ENCODE measurements at regions not wholly inside any gene's neighbourhood (a gene's known extent, or its start where the extent isn't known, plus 50 kb on each side); places are given as distances from the start of the nearest gene placed in this dataset.

DNA sequence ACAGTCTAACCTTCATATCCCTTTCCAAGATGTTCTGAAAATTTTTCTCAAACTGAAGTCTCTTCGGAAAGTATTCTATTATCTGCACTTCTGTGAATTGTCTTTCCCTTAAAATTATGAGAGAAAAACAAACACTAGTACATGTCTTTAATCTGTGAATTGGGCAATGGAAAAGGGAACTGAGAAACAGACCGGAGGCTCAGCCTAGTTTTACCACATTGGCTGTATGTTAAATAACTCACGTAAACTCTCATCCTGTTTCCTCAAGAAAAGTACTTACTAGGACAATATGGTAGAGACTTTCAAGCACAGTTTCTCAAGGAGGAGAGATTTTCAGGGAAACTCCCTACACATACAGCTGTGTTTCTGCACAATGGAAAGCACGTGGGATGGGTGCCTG lies 982.2 kb upstream of the SEMA6D start:
- H3K27ac ChIP-seq (ENCODE audit: low read depth, low read length) = no peak overlapping the region
- no peak overlapping the region for H3K9ac ChIP-seq (ENCODE audit: low read depth, low read length)
- H3K4me1 ChIP-seq (ENCODE audit: control insufficient read depth, insufficient read depth, low read length) = peaks cover 5% of the 10 kb centered on the region; the same call in 1 of the 2 replicates
- no peaks in the 10 kb centered on the region for H3K36me3 ChIP-seq (ENCODE audit: control insufficient read depth, insufficient read depth, low read length)
- no peaks in the 10 kb centered on the region for H3K9me3 ChIP-seq (ENCODE audit: control insufficient read depth, insufficient read depth, low read length)
- H3K27me3 ChIP-seq (ENCODE audit: control insufficient read depth, insufficient read depth, low read length) = no peaks in the 10 kb centered on the region
- no peak overlapping the region for H3K4me3 ChIP-seq (ENCODE audit: low read depth, low read length)

- Histone ChIP-seq H3K4me3 (ENCODE audit: low read depth, low read length) (no peak overlapping the region), H3K9ac (ENCODE audit: low read depth, low read length) (no peak overlapping the region), H3K27ac (ENCODE audit: low read depth, low read length) (no peak overlapping the region), H3K36me3 (ENCODE audit: control insufficient read depth, insufficient read depth, low read length) (no peaks in the 10 kb centered on the region), H3K4me1 (ENCODE audit: control insufficient read depth, insufficient read depth, low read length) (no peaks in the 10 kb centered on the region), H3K9me3 (ENCODE audit: control insufficient read depth, insufficient read depth, low read length) (peaks cover 10% of the 10 kb centered on the region; the same call in 1 of the 2 replicates), H3K27me3 (ENCODE audit: control insufficient read depth, insufficient read depth, low read length) (no peaks in the 10 kb centered on the region)
Observed at GRCh38 chr15:46751303-46751702, 966.0 kb upstream of the SEMA6D start.

GRCh38 chr15:46753946-46754345 lies 963.4 kb upstream of the SEMA6D start:
- H3K9me3 ChIP-seq (ENCODE audit: control insufficient read depth, insufficient read depth, low read length) = peaks cover 10% of the 10 kb centered on the region; the same call in 1 of the 2 replicates
- no peaks in the 10 kb centered on the region for H3K27me3 ChIP-seq (ENCODE audit: control insufficient read depth, insufficient read depth, low read length)
- H3K9ac ChIP-seq (ENCODE audit: low read depth, low read length) = no peak overlapping the region
- H3K27ac ChIP-seq (ENCODE audit: low read depth, low read length) = no peak overlapping the region
- H3K4me1 ChIP-seq (ENCODE audit: control insufficient read depth, insufficient read depth, low read length) = no peaks in the 10 kb centered on the region
- no peak overlapping the region for H3K4me3 ChIP-seq (ENCODE audit: low read depth, low read length)
- no peaks in the 10 kb centered on the region for H3K36me3 ChIP-seq (ENCODE audit: control insufficient read depth, insufficient read depth, low read length)

- Histone ChIP-seq H3K27ac (ENCODE audit: low read depth, low read length) (no peak overlapping the region), H3K4me3 (ENCODE audit: low read depth, low read length) (no peak overlapping the region), H3K36me3 (ENCODE audit: control insufficient read depth, insufficient read depth, low read length) (no peaks in the 10 kb centered on the region), H3K4me1 (ENCODE audit: control insufficient read depth, insufficient read depth, low read length) (no peaks in the 10 kb centered on the region), H3K27me3 (ENCODE audit: control insufficient read depth, insufficient read depth, low read length) (no peaks in the 10 kb centered on the region), H3K9me3 (ENCODE audit: control insufficient read depth, insufficient read depth, low read length) (peaks cover 13% of the 10 kb centered on the region), H3K9ac (ENCODE audit: low read depth, low read length) (no peak overlapping the region)
Observed at GRCh38 chr15:46763091-46763490, 954.2 kb upstream of the SEMA6D start.

DNA sequence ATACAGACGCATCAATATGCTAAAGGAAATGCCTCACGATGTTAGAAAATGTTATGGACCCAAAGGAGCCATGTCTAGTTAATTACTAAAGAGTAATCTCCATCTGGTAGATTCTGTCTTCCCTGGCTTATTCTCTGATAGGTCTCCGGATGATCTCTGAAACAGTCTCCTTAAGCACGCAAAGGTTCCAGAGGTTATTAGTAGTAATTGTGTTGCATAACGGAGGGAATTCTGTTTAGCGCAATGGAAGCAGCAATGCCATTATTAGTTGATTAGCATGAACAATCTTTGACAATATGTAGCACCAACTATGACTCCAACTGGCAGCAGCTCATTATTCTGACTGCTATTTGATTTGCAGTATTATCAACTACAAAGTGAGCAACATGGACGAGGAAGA lies 952.5 kb upstream of the SEMA6D start:
- Histone ChIP-seq H3K4me1 (ENCODE audit: control insufficient read depth, insufficient read depth, low read length) (no peaks in the 10 kb centered on the region), H3K27ac (ENCODE audit: low read depth, low read length) (no peak overlapping the region), H3K27me3 (ENCODE audit: control insufficient read depth, insufficient read depth, low read length) (no peaks in the 10 kb centered on the region), H3K9ac (ENCODE audit: low read depth, low read length) (no peak overlapping the region), H3K36me3 (ENCODE audit: control insufficient read depth, insufficient read depth, low read length) (no peaks in the 10 kb centered on the region), H3K4me3 (ENCODE audit: low read depth, low read length) (no peak overlapping the region), H3K9me3 (ENCODE audit: control insufficient read depth, insufficient read depth, low read length) (peaks cover 30% of the 10 kb centered on the region)

DNA sequence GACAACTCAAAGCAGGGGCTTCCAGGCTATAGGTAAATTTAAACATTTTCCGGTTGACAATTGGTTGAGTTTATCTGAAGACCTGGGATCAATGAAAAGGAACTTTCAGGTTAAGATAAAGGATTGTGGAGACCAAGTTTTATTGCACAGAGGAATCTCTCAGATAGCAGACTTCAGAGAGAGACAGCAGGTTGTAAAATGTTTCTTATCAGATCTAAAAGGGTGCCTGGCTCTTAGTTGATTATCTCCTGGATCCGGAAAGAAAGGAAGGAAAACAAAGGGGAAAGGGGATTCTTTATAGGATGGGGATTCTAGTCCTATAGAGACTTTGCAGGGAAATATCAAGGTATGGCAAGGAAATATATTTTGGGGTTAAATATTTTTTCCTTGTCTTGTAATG lies 951.3 kb upstream of the SEMA6D start:
- Histone ChIP-seq H3K4me3 (ENCODE audit: low read depth, low read length) (no peak overlapping the region), H3K27me3 (ENCODE audit: control insufficient read depth, insufficient read depth, low read length) (no peaks in the 10 kb centered on the region), H3K9me3 (ENCODE audit: control insufficient read depth, insufficient read depth, low read length) (peaks cover 32% of the 10 kb centered on the region)

GRCh38 chr15:46768287-46768686 lies 949.0 kb upstream of the SEMA6D start:
- peaks cover 3% of the 10 kb centered on the region; the same call in 1 of the 2 replicates for H3K4me1 ChIP-seq (ENCODE audit: control insufficient read depth, insufficient read depth, low read length)
- H3K4me3 ChIP-seq (ENCODE audit: low read depth, low read length) = no peak overlapping the region; the same call in 1 of the 2 replicates
- no peak overlapping the region for H3K27ac ChIP-seq (ENCODE audit: low read depth, low read length)
- no peaks in the 10 kb centered on the region for H3K27me3 ChIP-seq (ENCODE audit: control insufficient read depth, insufficient read depth, low read length)
- no peak overlapping the region for H3K9ac ChIP-seq (ENCODE audit: low read depth, low read length)
- H3K9me3 ChIP-seq (ENCODE audit: control insufficient read depth, insufficient read depth, low read length) = peaks cover 32% of the 10 kb centered on the region
- H3K36me3 ChIP-seq (ENCODE audit: control insufficient read depth, insufficient read depth, low read length) = no peaks in the 10 kb centered on the region

More for the DNA sequence above, 951.3 kb upstream of the SEMA6D start:
- Histone ChIP-seq H3K9ac (ENCODE audit: low read depth, low read length) (no peak overlapping the region), H3K27ac (ENCODE audit: low read depth, low read length) (no peak overlapping the region), H3K4me1 (ENCODE audit: control insufficient read depth, insufficient read depth, low read length) (no peaks in the 10 kb centered on the region), H3K36me3 (ENCODE audit: control insufficient read depth, insufficient read depth, low read length) (no peaks in the 10 kb centered on the region)

DNA sequence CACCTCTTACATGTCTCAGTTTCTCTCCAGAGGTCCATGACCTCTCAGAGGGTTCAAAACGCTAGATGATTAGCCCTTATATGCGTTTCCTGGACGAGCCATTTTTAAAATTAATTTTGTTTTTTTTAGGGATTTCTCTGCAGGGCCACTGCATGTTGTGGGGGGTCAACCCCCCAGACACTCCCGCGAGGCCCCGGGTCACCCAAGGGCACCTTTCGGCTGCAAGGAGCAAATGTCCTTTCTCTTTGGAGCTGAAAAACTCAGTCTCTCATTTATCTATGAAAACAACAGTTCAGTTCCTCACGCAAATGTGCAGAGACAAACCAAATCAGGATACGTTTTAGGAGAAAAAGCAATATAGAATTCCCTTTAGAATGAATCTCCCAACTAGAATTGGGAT lies 944.3 kb upstream of the SEMA6D start:
- H3K9me3 ChIP-seq (ENCODE audit: control insufficient read depth, insufficient read depth, low read length) = peaks cover 20% of the 10 kb centered on the region
- no peak overlapping the region for H3K9ac ChIP-seq (ENCODE audit: low read depth, low read length)
- H3K27ac ChIP-seq (ENCODE audit: low read depth, low read length) = no peak overlapping the region
- no peak overlapping the region for H3K4me3 ChIP-seq (ENCODE audit: low read depth, low read length)
- H3K27me3 ChIP-seq (ENCODE audit: control insufficient read depth, insufficient read depth, low read length) = no peaks in the 10 kb centered on the region
- no peaks in the 10 kb centered on the region for H3K36me3 ChIP-seq (ENCODE audit: control insufficient read depth, insufficient read depth, low read length)
- peaks cover 3% of the 10 kb centered on the region; the same call in 1 of the 2 replicates for H3K4me1 ChIP-seq (ENCODE audit: control insufficient read depth, insufficient read depth, low read length)

- Histone ChIP-seq H3K4me1 (ENCODE audit: control insufficient read depth, insufficient read depth, low read length) (no peaks in the 10 kb centered on the region), H3K9me3 (ENCODE audit: control insufficient read depth, insufficient read depth, low read length) (no peaks in the 10 kb centered on the region), H3K36me3 (ENCODE audit: control insufficient read depth, insufficient read depth, low read length) (no peaks in the 10 kb centered on the region), H3K27ac (ENCODE audit: low read depth, low read length) (no peak overlapping the region), H3K9ac (ENCODE audit: low read depth, low read length) (no peak overlapping the region), H3K4me3 (ENCODE audit: low read depth, low read length) (no peak overlapping the region), H3K27me3 (ENCODE audit: control insufficient read depth, insufficient read depth, low read length) (no peaks in the 10 kb centered on the region)
Observed at GRCh38 chr15:46778876-46779275, 938.4 kb upstream of the SEMA6D start.

- Histone ChIP-seq H3K4me3 (ENCODE audit: low read depth, low read length) (no peak overlapping the region), H3K27ac (ENCODE audit: low read depth, low read length) (no peak overlapping the region), H3K36me3 (ENCODE audit: control insufficient read depth, insufficient read depth, low read length) (no peaks in the 10 kb centered on the region), H3K27me3 (ENCODE audit: control insufficient read depth, insufficient read depth, low read length) (no peaks in the 10 kb centered on the region), H3K9ac (ENCODE audit: low read depth, low read length) (no peak overlapping the region), H3K4me1 (ENCODE audit: control insufficient read depth, insufficient read depth, low read length) (no peaks in the 10 kb centered on the region), H3K9me3 (ENCODE audit: control insufficient read depth, insufficient read depth, low read length) (no peaks in the 10 kb centered on the region)
Observed at GRCh38 chr15:46786590-46787285, 930.6 kb upstream of the SEMA6D start.

DNA sequence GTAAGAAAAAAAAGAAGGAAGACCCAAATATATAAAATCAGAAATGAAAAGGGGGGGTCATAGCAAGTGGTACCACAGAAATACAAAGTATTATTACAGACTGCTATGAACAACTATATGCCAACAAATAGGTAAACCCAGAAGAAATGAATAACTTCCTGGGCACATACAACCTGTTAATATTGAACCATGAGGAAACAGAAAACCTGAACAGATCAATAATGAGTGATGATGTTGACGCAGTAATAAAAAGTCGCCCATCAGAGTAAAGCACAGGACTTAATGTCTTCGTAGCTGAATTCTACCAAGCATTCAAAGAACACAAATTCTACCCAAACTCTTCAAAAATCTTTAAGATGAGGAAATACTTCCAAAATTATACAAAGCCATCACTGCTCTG lies 921.6 kb upstream of the SEMA6D start:
- Histone ChIP-seq H3K4me3 (ENCODE audit: low read depth, low read length) (no peak overlapping the region), H3K36me3 (ENCODE audit: control insufficient read depth, insufficient read depth, low read length) (no peaks in the 10 kb centered on the region), H3K27me3 (ENCODE audit: control insufficient read depth, insufficient read depth, low read length) (no peaks in the 10 kb centered on the region), H3K27ac (ENCODE audit: low read depth, low read length) (no peak overlapping the region), H3K4me1 (ENCODE audit: control insufficient read depth, insufficient read depth, low read length) (no peaks in the 10 kb centered on the region), H3K9me3 (ENCODE audit: control insufficient read depth, insufficient read depth, low read length) (no peaks in the 10 kb centered on the region), H3K9ac (ENCODE audit: low read depth, low read length) (no peak overlapping the region)
